ENCODE measurements at regions not wholly inside any gene's neighbourhood (a gene's known extent, or its start where the extent isn't known, plus 50 kb on each side); places are given as distances from the start of the nearest gene placed in this dataset.

DNA sequence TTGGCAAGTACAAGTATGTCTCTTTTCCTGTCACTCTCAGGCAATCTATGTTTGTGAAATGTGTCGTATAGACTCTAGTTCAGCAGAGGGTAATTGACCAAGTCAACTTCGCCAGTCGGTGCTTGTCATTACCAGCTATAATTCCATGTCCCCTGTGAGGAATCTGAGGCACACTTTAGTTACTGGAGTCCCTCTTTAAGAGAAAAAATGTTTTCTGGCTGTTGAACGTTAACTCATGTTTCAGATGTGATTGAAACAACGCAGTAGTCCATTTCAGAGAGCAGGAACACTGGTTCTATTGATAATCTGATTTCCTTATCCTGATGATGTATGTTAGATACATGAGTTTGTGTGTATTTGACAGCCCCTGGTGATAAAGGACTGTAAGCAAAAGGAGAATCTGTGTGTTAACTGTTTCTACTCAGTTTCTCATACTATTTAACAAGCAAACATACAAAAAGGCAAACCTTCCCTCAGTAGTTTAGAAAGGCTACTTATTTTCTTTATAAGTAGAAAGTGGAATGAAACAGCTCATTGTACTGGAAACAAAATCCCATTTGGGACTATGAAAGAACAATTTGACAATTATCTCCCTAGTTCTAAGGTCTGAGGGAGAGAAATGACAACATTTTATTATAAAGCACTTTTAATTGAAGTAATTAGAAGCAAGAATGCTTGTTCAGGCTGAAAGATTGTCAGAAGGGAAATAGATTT, 161.1 kb upstream of the TRHDE start:
- Histone ChIP-seq H3K4me1 (ENCODE audit: insufficient read depth, low read length) (no peaks in the 10 kb centered on the region), H2AFZ (ENCODE audit: low read length) (no peak overlapping the region), H4K20me1 (ENCODE audit: low read length) (no peaks in the 10 kb centered on the region), H3K36me3 (ENCODE audit: low read depth, low read length) (no peaks in the 10 kb centered on the region), H3F3A (ENCODE audit: low read length, unreplicated experiment) (no peaks in the 10 kb centered on the region), H3K9me3 (ENCODE audit: low read length) (no peaks in the 10 kb centered on the region), H3K4me2 (ENCODE audit: low read length) (no peak overlapping the region), H3K27me3 (ENCODE audit: low read length) (peaks cover 27% of the 10 kb centered on the region), H3K79me2 (ENCODE audit: low read length) (no peaks in the 10 kb centered on the region), H3K9ac (ENCODE audit: low read length) (no peak overlapping the region), H3K4me3 (ENCODE audit: low read length) (no peak overlapping the region), H3K9me2 (replicated peaks; ENCODE audit: low read length) (no peaks in the 10 kb centered on the region), H3K27ac (ENCODE audit: low read length) (no peak overlapping the region)
- ChIA-PET POLR2A (ENCODE audit: unreplicated experiment) (no interaction called here), CTCF (no interaction called here)
- no peak for ATAC-seq
- intact Hi-C loops (cut with micrococcal nuclease), result no loop called here
- DNase-seq, result no peak
- no TSS peak for BruUV-seq (replicated peaks)
- TF ChIP-seq EZH2phosphoT487 (IDR thresholded peaks at IDR 0.05; ENCODE audit: borderline replicate concordance, low read length) (no peak), EZH2 (IDR thresholded peaks at IDR 0.05; ENCODE audit: low read length, unreplicated experiment) (no peak)
- TF ChIP-seq, protein P1, sequence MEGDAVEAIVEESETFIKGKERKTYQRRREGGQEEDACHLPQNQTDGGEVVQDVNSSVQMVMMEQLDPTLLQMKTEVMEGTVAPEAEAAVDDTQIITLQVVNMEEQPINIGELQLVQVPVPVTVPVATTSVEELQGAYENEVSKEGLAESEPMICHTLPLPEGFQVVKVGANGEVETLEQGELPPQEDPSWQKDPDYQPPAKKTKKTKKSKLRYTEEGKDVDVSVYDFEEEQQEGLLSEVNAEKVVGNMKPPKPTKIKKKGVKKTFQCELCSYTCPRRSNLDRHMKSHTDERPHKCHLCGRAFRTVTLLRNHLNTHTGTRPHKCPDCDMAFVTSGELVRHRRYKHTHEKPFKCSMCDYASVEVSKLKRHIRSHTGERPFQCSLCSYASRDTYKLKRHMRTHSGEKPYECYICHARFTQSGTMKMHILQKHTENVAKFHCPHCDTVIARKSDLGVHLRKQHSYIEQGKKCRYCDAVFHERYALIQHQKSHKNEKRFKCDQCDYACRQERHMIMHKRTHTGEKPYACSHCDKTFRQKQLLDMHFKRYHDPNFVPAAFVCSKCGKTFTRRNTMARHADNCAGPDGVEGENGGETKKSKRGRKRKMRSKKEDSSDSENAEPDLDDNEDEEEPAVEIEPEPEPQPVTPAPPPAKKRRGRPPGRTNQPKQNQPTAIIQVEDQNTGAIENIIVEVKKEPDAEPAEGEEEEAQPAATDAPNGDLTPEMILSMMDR (conservative IDR thresholded peaks at IDR 0.05; ENCODE audit: low read depth, low read length), result no peak

GRCh38 chr12:72111706-72112105, 160.5 kb upstream of the TRHDE start:
- Histone ChIP-seq H2AFZ (ENCODE audit: low read length) (no peak overlapping the region), H3K9ac (ENCODE audit: low read length) (no peak overlapping the region), H3F3A (ENCODE audit: low read length, unreplicated experiment) (no peaks in the 10 kb centered on the region), H3K4me3 (ENCODE audit: low read length) (no peak overlapping the region), H3K27me3 (ENCODE audit: low read length) (peaks cover 27% of the 10 kb centered on the region), H3K27ac (ENCODE audit: low read length) (no peak overlapping the region), H3K79me2 (ENCODE audit: low read length) (no peaks in the 10 kb centered on the region), H3K4me1 (ENCODE audit: insufficient read depth, low read length) (no peaks in the 10 kb centered on the region), H4K20me1 (ENCODE audit: low read length) (no peaks in the 10 kb centered on the region), H3K4me2 (ENCODE audit: low read length) (no peak overlapping the region), H3K36me3 (ENCODE audit: low read depth, low read length) (no peaks in the 10 kb centered on the region), H3K9me3 (ENCODE audit: low read length) (no peaks in the 10 kb centered on the region), H3K9me2 (replicated peaks; ENCODE audit: low read length) (no peaks in the 10 kb centered on the region)
- TF ChIP-seq, protein P1 (conservative IDR thresholded peaks at IDR 0.05; ENCODE audit: low read depth, low read length), result no peak
- TF ChIP-seq EZH2 (IDR thresholded peaks at IDR 0.05; ENCODE audit: low read length, unreplicated experiment) (no peak), EZH2phosphoT487 (IDR thresholded peaks at IDR 0.05; ENCODE audit: borderline replicate concordance, low read length) (no peak)
- ChIA-PET POLR2A (ENCODE audit: unreplicated experiment) (no interaction called here), CTCF (no interaction called here)
- ATAC-seq (no peak), DNase-seq (no peak)
- BruUV-seq (replicated peaks), result no TSS peak
- intact Hi-C loops (cut with micrococcal nuclease), result no loop called here

DNA sequence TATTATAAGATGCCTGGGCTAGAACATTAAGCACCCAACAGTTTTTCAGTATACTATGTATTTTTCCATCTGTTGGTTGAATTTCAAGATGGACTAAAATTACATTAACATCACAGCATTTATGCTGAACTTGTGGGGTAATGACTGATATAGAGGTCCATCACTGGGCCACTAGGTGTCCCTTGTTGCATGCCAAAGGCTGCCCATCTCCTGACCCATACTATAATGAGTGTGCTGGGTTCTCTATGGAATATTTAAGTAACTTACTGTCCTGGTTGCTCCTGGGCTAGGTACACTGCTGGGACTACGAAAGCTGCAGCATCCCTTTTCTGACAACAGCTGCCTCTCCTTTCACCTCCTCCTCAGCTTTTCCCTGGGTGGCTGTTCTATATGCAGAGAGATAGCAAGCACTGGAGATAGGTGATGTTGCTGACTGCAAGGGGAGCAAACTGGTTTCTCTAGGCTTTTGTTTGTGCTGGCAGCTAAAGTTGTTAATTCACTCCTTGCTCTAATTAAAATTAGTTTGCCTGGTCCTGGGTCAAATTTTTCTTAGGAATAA, 138.6 kb upstream of the TRHDE start:
- Histone ChIP-seq H3K27ac (ENCODE audit: low read length) (no peak overlapping the region), H3K9ac (ENCODE audit: low read length) (no peak overlapping the region), H2AFZ (ENCODE audit: low read length) (no peak overlapping the region), H4K20me1 (ENCODE audit: low read length) (no peaks in the 10 kb centered on the region), H3K4me1 (ENCODE audit: insufficient read depth, low read length) (no peaks in the 10 kb centered on the region), H3K9me3 (ENCODE audit: low read length) (no peaks in the 10 kb centered on the region), H3K27me3 (ENCODE audit: low read length) (peaks cover 49% of the 10 kb centered on the region), H3K9me2 (replicated peaks; ENCODE audit: low read length) (no peaks in the 10 kb centered on the region), H3F3A (ENCODE audit: low read length, unreplicated experiment) (no peaks in the 10 kb centered on the region), H3K4me3 (ENCODE audit: low read length) (no peak overlapping the region), H3K4me2 (ENCODE audit: low read length) (no peak overlapping the region), H3K36me3 (ENCODE audit: low read depth, low read length) (no peaks in the 10 kb centered on the region), H3K79me2 (ENCODE audit: low read length) (no peaks in the 10 kb centered on the region)
- no TSS peak for BruUV-seq (replicated peaks)
- TF ChIP-seq EZH2phosphoT487 (IDR thresholded peaks at IDR 0.05; ENCODE audit: borderline replicate concordance, low read length), result no peak
- TF ChIP-seq, protein P1 (conservative IDR thresholded peaks at IDR 0.05; ENCODE audit: low read depth, low read length), result peak; percentile 50
- no peak for TF ChIP-seq EZH2 (IDR thresholded peaks at IDR 0.05; ENCODE audit: low read length, unreplicated experiment)
- intact Hi-C loops (cut with micrococcal nuclease), result loop anchor here (1.0 kb wide), 1 partner anchor 131 kb away; no protein-coding TSS in a partner anchor
- peak; percentile 90 for ATAC-seq
- CTCF ChIA-PET, result no interaction called here
- peak; percentile 28 for DNase-seq
- POLR2A ChIA-PET (ENCODE audit: unreplicated experiment), result no interaction called here
